SK-N-SH (cell line): ENCODE measurements at regions not wholly inside any gene's neighbourhood (a gene's known extent, or its start where the extent isn't known, plus 50 kb on each side); places are given as distances from the start of the nearest gene placed in this dataset.

Source experiments
- CTCF ChIA-PET: fragments of 300-600, 350-600 bp; formaldehyde crosslinking; extraction: SDS; loops from one replicate; lab custom pipeline; 2021; lab: Yijun Ruan, JAX
- POLR2A ChIA-PET: fragments of 350-600 bp; sonication (Branson Sonifier 250); formaldehyde crosslinking; extraction: SDS; loops from one replicate; lab custom pipeline; 2020; ENCODE audit warnings: antibody characterized with exemption, inconsistent platforms; lab: Yijun Ruan, JAX
- DNase-seq: peaks from one replicate; pipeline ENCODE4 v3.0.0; 2012
- H2AFZ ChIP-seq: fragments of 200-600 bp; sonication (generic); 2 replicates; pipeline ENCODE4 v1.8.1; 2016; ENCODE audit warnings: antibody characterized with exemption, mild to moderate bottlenecking, low read depth
- H3F3A ChIP-seq: fragments of 200-600 bp; sonication (generic); replicated peaks from 2 replicates; pipeline ENCODE3; 2016; ENCODE audit warnings: antibody characterized with exemption, mild to moderate bottlenecking; ENCODE audit not compliant: insufficient read depth
- H3K27ac ChIP-seq, 2 experiments: fragments of 200-500 bp in 1 of 2; fragments of 200-600 bp in 1 of 2; sonication (Bioruptor generic) in 1 of 2; sonication (generic), shearing (Covaris generic) in 1 of 2; 2 replicates each; pipeline versions ENCODE4 v1.5.1 to v1.6.1; 2014 to 2016; ENCODE audit warnings: low read depth in 2 of 2, inconsistent platforms in 1 of 2, low read length in 1 of 2, mild to moderate bottlenecking in 1 of 2, mixed read lengths in 1 of 2
- H3K27me3 ChIP-seq: fragments of 200-600 bp; sonication (generic), shearing (Covaris generic); 2 replicates; pipeline ENCODE4 v1.6.1; 2016; ENCODE audit warnings: mixed run types; ENCODE audit not compliant: insufficient read depth
- H3K36me3 ChIP-seq, 2 experiments: fragments of 200-500 bp in 1 of 2; fragments of 200-600 bp in 1 of 2; sonication (Bioruptor generic) in 1 of 2; sonication (generic) in 1 of 2; replicated peaks in 1 of 2; 2 replicates each; pipeline versions ENCODE3 to v1.5.1; 2014 to 2016; ENCODE audit warnings: low read length in 1 of 2, mild to moderate bottlenecking in 1 of 2; ENCODE audit not compliant: insufficient read depth in 2 of 2, control insufficient read depth in 1 of 2
- H3K4me1 ChIP-seq, 2 experiments: fragments of 200-500 bp in 1 of 2; fragments of 200-600 bp in 1 of 2; sonication (Bioruptor generic) in 1 of 2; sonication (generic), shearing (Covaris generic) in 1 of 2; 2 replicates each; pipeline versions ENCODE4 v1.5.1 to v1.6.1; 2014 to 2016; ENCODE audit warnings: low read depth in 1 of 2, low read length in 1 of 2, mixed run types in 1 of 2; ENCODE audit not compliant: insufficient read depth in 2 of 2, control insufficient read depth in 1 of 2
- H3K4me2 ChIP-seq: fragments of 200-600 bp; sonication (generic), shearing (Covaris generic); 2 replicates; pipeline ENCODE4 v1.6.1; 2017; ENCODE audit warnings: mixed run types
- H3K4me3 ChIP-seq, 2 experiments: fragments of 200-500 bp in 1 of 2; fragments of 200-600 bp in 1 of 2; sonication (Bioruptor generic) in 1 of 2; sonication (generic), shearing (Covaris generic) in 1 of 2; 2 replicates each; pipeline versions ENCODE4 v1.5.1 to v1.8.1; 2014 to 2016; ENCODE audit warnings: low read depth in 2 of 2, inconsistent platforms in 1 of 2, low read length in 1 of 2, mild to moderate bottlenecking in 1 of 2, mixed read lengths in 1 of 2, moderate library complexity in 1 of 2
- H3K79me2 ChIP-seq: fragments of 200-600 bp; sonication (generic); 2 replicates; pipeline ENCODE4 v1.8.1; 2017; ENCODE audit warnings: mild to moderate bottlenecking; ENCODE audit not compliant: insufficient read depth
- H3K9ac ChIP-seq: fragments of 200-600 bp; sonication (generic); 2 replicates; pipeline ENCODE4 v1.6.1; 2017; ENCODE audit warnings: mixed run types
- H3K9me2 ChIP-seq: fragments of 200-600 bp; sonication (generic); 2 replicates; pipeline ENCODE4 v1.6.1; 2017; ENCODE audit warnings: mixed run types
- H3K9me3 ChIP-seq: fragments of 200-600 bp; sonication (generic); 2 replicates; pipeline ENCODE4 v1.6.1; 2017; ENCODE audit warnings: mixed run types, mild to moderate bottlenecking, moderate library complexity
- H4K20me1 ChIP-seq: fragments of 200-600 bp; sonication (generic); 2 replicates; pipeline ENCODE4 v1.6.1; 2017; ENCODE audit warnings: mild to moderate bottlenecking, mixed run types; ENCODE audit not compliant: insufficient read depth
- CHD2 ChIP-seq: fragments of 150-350 bp; IDR thresholded peaks from 2 replicates; pipeline ENCODE4 v1.6.1; 2018; ENCODE audit warnings: low read length; ENCODE audit not compliant: partially characterized antibody
- EZH2phosphoT487 ChIP-seq: fragments of 200-600 bp; sonication (generic); IDR thresholded peaks from 2 replicates; pipeline ENCODE4 v1.6.1; 2017; ENCODE audit warnings: low read depth, mixed run types, mild to moderate bottlenecking, antibody characterized with exemption, moderate library complexity, borderline replicate concordance
- FOXM1 ChIP-seq: IDR thresholded peaks from 2 replicates; pipeline ENCODE4 v1.4.0; 2012; ENCODE audit warnings: low read depth, mild to moderate bottlenecking
- NFIC ChIP-seq: IDR thresholded peaks from 2 replicates; pipeline ENCODE4 v1.4.0; 2012; ENCODE audit warnings: borderline replicate concordance
- NRF1 ChIP-seq: IDR thresholded peaks from 2 replicates; pipeline ENCODE4 v1.6.1; 2012; ENCODE audit warnings: low read depth, mild to moderate bottlenecking, low read length
- POLR2AphosphoS5 ChIP-seq: IDR thresholded peaks from 2 replicates; pipeline ENCODE4 v1.6.1; 2012; ENCODE audit warnings: low read depth, low read length
- RXRA ChIP-seq: IDR thresholded peaks from 2 replicates; pipeline ENCODE4 v1.4.0; 2012; ENCODE audit warnings: low read depth, mild to moderate bottlenecking, borderline replicate concordance
- SIN3A ChIP-seq: IDR thresholded peaks from 2 replicates; pipeline ENCODE4 v1.6.1; 2012; ENCODE audit warnings: low read depth, mild to moderate bottlenecking, low read length, moderate library complexity, borderline replicate concordance
- SMC3 ChIP-seq: IDR thresholded peaks from 2 replicates; pipeline ENCODE4 v1.6.1; 2012; ENCODE audit warnings: low read depth, low read length, improper control_type of control experiment
- TEAD4 ChIP-seq: IDR thresholded peaks from 2 replicates; pipeline ENCODE4 v1.4.0; 2012; ENCODE audit warnings: mild to moderate bottlenecking, borderline replicate concordance; ENCODE audit not compliant: insufficient read depth
- WGBS: methylation state at CpG from one replicate; pipeline ENCODE4 v1.1.6; 2017; ENCODE audit warnings: low lambda C conversion rate; 5-methylcytosine and 5-hydroxymethylcytosine counted together
- TF ChIP-seq, protein P1 (sequence below): IDR thresholded peaks from 2 replicates; pipeline ENCODE4 v1.4.0; 2012; ENCODE audit warnings: low read depth, borderline replicate concordance
- TF ChIP-seq, protein P2 (sequence below): IDR thresholded peaks from 2 replicates; pipeline ENCODE4 v1.4.0; 2012; ENCODE audit warnings: low read depth
- TF ChIP-seq, protein P3 (sequence below): fragments of 150-350 bp; IDR thresholded peaks from 2 replicates; pipeline ENCODE4 v1.6.1; 2017; ENCODE audit warnings: antibody characterized with exemption, low read length, low read depth, borderline replicate concordance

DNA sequence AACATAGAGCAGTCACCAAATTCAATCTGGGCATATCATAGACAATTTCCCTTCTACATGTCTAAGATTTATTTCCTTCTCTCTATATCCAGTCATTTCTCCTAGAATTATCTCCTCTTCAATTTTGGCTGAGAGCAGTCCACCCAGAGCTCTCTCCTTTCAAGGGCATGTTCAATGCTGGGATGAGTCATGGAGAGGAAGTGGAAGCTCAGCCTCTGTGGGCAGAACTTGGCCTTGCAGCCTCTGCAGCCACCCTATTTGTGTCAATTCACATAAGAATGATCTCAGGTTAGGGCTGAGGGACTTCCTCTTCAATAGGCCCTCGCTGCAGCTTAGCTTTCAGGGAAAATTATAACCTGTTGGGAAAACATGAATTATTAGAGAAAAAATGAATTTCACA lies 560.8 kb downstream of the POM121L12 start:
- DNase-seq = no peak
- CTCF ChIA-PET = interaction anchor here (1.1 kb wide), 1 partner anchor 15 kb away, joined by 3 read pairs; no protein-coding TSS in a partner anchor

DNA sequence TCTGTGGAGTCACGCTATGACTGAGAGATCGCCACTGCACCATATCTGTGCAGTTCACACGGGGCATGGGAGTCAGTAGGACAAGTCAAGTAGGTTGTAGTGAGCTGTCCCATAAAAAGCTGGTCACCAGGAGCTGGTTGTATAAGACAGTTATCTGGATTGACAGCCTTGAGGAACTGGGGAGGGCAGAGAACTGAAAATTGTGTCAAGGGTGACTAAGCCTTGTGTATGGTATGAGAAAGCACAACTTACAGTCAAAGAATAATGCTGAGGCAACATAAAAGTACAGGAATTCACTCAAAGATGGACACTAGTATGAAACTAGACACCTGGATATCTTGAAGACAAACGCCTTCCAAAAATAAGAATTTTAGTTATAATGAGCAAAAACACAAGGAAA lies 564.9 kb downstream of the POM121L12 start:
- Histone ChIP-seq H3K27me3 (no peaks in the 10 kb centered on the region), H2AFZ (no peak overlapping the region)
- TF ChIP-seq CHD2 = no peak
- TF ChIP-seq, protein P1, sequence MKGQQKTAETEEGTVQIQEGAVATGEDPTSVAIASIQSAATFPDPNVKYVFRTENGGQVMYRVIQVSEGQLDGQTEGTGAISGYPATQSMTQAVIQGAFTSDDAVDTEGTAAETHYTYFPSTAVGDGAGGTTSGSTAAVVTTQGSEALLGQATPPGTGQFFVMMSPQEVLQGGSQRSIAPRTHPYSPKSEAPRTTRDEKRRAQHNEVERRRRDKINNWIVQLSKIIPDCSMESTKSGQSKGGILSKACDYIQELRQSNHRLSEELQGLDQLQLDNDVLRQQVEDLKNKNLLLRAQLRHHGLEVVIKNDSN = no peak
- TF ChIP-seq FOXM1 = no peak
- no peak for TF ChIP-seq SMC3
- TF ChIP-seq NRF1 = no peak
- TF ChIP-seq, protein P2, sequence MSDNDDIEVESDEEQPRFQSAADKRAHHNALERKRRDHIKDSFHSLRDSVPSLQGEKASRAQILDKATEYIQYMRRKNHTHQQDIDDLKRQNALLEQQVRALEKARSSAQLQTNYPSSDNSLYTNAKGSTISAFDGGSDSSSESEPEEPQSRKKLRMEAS = no peak
- TF ChIP-seq EZH2phosphoT487 = no peak
- no peak for TF ChIP-seq RXRA
- no peak for TF ChIP-seq POLR2AphosphoS5
- no peak for TF ChIP-seq TEAD4
- TF ChIP-seq, protein P3, sequence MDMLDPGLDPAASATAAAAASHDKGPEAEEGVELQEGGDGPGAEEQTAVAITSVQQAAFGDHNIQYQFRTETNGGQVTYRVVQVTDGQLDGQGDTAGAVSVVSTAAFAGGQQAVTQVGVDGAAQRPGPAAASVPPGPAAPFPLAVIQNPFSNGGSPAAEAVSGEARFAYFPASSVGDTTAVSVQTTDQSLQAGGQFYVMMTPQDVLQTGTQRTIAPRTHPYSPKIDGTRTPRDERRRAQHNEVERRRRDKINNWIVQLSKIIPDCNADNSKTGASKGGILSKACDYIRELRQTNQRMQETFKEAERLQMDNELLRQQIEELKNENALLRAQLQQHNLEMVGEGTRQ = no peak
- TF ChIP-seq, all 33 proteins: peak for 0
- H3K9me3 ChIP-seq = peaks cover 4% of the 10 kb centered on the region; the same call in 1 of the 2 replicates
- no peaks in the 10 kb centered on the region for H3F3A ChIP-seq
- DNase-seq = no peak
- no peak overlapping the region for H3K4me3 ChIP-seq
- H4K20me1 ChIP-seq = no peaks in the 10 kb centered on the region
- no peak overlapping the region for H3K4me2 ChIP-seq
- no peaks in the 10 kb centered on the region for H3K36me3 ChIP-seq
- no peaks in the 10 kb centered on the region for H3K4me1 ChIP-seq
- ChIA-PET POLR2A (interaction anchor here (0.7 kb wide), 1 partner anchor 27 kb away, joined by 3 read pairs; no protein-coding TSS in a partner anchor), CTCF (interaction anchor here (0.9 to 1.4 kb wide), 2 partner anchors 10 to 21 kb away, joined by 3 read pairs; no protein-coding TSS in a partner anchor)
- H3K9ac ChIP-seq = no peak overlapping the region
- no peaks in the 10 kb centered on the region for H3K9me2 ChIP-seq
- no peaks in the 10 kb centered on the region for H3K79me2 ChIP-seq
- 12% methylated on average over 4 of the region's 4 CpGs for WGBS
- H3K27ac ChIP-seq = no peak overlapping the region

More for the DNA sequence above, 560.8 kb downstream of the POM121L12 start:
- no peak overlapping the region for H2AFZ ChIP-seq
- H3K4me2 ChIP-seq = no peak overlapping the region
- H3F3A ChIP-seq = no peaks in the 10 kb centered on the region
- no peaks in the 10 kb centered on the region for H3K27me3 ChIP-seq
- no peaks in the 10 kb centered on the region for H3K9me2 ChIP-seq
- POLR2A ChIA-PET = no interaction called here
- H3K27ac ChIP-seq = no peak overlapping the region
- H3K36me3 ChIP-seq = no peaks in the 10 kb centered on the region
- no peaks in the 10 kb centered on the region; the same call in 1 of the 2 replicates for H3K9me3 ChIP-seq
- no peak overlapping the region for H3K4me3 ChIP-seq
- no peaks in the 10 kb centered on the region for H4K20me1 ChIP-seq
- no peaks in the 10 kb centered on the region for H3K4me1 ChIP-seq
- TF ChIP-seq NRF1 (no peak), SIN3A (no peak), SMC3 (no peak), NFIC (no peak)
- TF ChIP-seq, protein P1 = no peak
- H3K79me2 ChIP-seq = no peaks in the 10 kb centered on the region
- WGBS = 16% methylated on average over 1 of the region's 1 CpG
- H3K9ac ChIP-seq = no peak overlapping the region
